ENCODE measurements at regions not wholly inside any gene's neighbourhood (a gene's known extent, or its start where the extent isn't known, plus 50 kb on each side); places are given as distances from the start of the nearest gene placed in this dataset.
"Not testable (repeated sequence)": the region's sequence is repeated elsewhere in the genome, so short reads cannot be mapped to it uniquely, and the experiment has no call there.

GRCh38 chr10:2340831-2341647 is 603.7 kb upstream of the ADARB2 start:
- no peak for DNase-seq
- in situ Hi-C loops (cut with HindIII; ENCODE audit: low pct_ligation_motif_present, low pct_unique_long_range_greater_than_20kb, low sequenced_read_pairs) = no loop called here

- DNase-seq = no peak
- in situ Hi-C loops (cut with HindIII; ENCODE audit: low pct_ligation_motif_present, low pct_unique_long_range_greater_than_20kb, low sequenced_read_pairs) = no loop called here
Observed at GRCh38 chr10:2335626-2336025, 598.3 kb upstream of the ADARB2 start.

- no peak for DNase-seq
- in situ Hi-C loops (cut with HindIII; ENCODE audit: low pct_ligation_motif_present, low pct_unique_long_range_greater_than_20kb, low sequenced_read_pairs) = no loop called here
Observed at GRCh38 chr10:2334575-2334974, 597.2 kb upstream of the ADARB2 start.

- no peak for DNase-seq
- in situ Hi-C loops (cut with HindIII; ENCODE audit: low pct_ligation_motif_present, low pct_unique_long_range_greater_than_20kb, low sequenced_read_pairs) = no loop called here
Observed at GRCh38 chr10:2329082-2329481, 591.8 kb upstream of the ADARB2 start.

- no peak for DNase-seq
- in situ Hi-C loops (cut with HindIII; ENCODE audit: low pct_ligation_motif_present, low pct_unique_long_range_greater_than_20kb, low sequenced_read_pairs) = no loop called here
Observed at GRCh38 chr10:2326411-2326810, 589.1 kb upstream of the ADARB2 start.

GRCh38 chr10:2315045-2315485 is 577.7 kb upstream of the ADARB2 start:
- DNase-seq; in situ Hi-C loops (cut with HindIII; ENCODE audit: low pct_ligation_motif_present, low pct_unique_long_range_greater_than_20kb, low sequenced_read_pairs): not testable (repeated sequence)

GRCh38 chr10:2306081-2306480 is 568.8 kb upstream of the ADARB2 start:
- no peak for DNase-seq

GRCh38 chr10:2303169-2303568 is 565.8 kb upstream of the ADARB2 start:
- no peak for DNase-seq
- in situ Hi-C loops (cut with HindIII; ENCODE audit: low pct_ligation_motif_present, low pct_unique_long_range_greater_than_20kb, low sequenced_read_pairs) = no loop called here

More at GRCh38 chr10:2306081-2306480, 568.8 kb upstream of the ADARB2 start:
- in situ Hi-C loops (cut with HindIII; ENCODE audit: low pct_ligation_motif_present, low pct_unique_long_range_greater_than_20kb, low sequenced_read_pairs) = no loop called here

- in situ Hi-C loops (cut with HindIII; ENCODE audit: low pct_ligation_motif_present, low pct_unique_long_range_greater_than_20kb, low sequenced_read_pairs) = no loop called here
- DNase-seq = no peak
Observed at GRCh38 chr10:2301227-2301626, 563.9 kb upstream of the ADARB2 start.

GRCh38 chr10:2300231-2300630 is 562.9 kb upstream of the ADARB2 start:
- in situ Hi-C loops (cut with HindIII; ENCODE audit: low pct_ligation_motif_present, low pct_unique_long_range_greater_than_20kb, low sequenced_read_pairs) = no loop called here
- DNase-seq = no peak

- in situ Hi-C loops (cut with HindIII; ENCODE audit: low pct_ligation_motif_present, low pct_unique_long_range_greater_than_20kb, low sequenced_read_pairs) = no loop called here
- DNase-seq = no peak
Observed at GRCh38 chr10:2296179-2296891, 559.0 kb upstream of the ADARB2 start.

- in situ Hi-C loops (cut with HindIII; ENCODE audit: low pct_ligation_motif_present, low pct_unique_long_range_greater_than_20kb, low sequenced_read_pairs) = no loop called here
- no peak for DNase-seq
Observed at GRCh38 chr10:2294739-2295138, 557.4 kb upstream of the ADARB2 start.

- in situ Hi-C loops (cut with HindIII; ENCODE audit: low pct_ligation_motif_present, low pct_unique_long_range_greater_than_20kb, low sequenced_read_pairs) = no loop called here
- no peak for DNase-seq
Observed at GRCh38 chr10:2284071-2284470, 546.7 kb upstream of the ADARB2 start.

- no peak for DNase-seq
- in situ Hi-C loops (cut with HindIII; ENCODE audit: low pct_ligation_motif_present, low pct_unique_long_range_greater_than_20kb, low sequenced_read_pairs) = no loop called here
Observed at GRCh38 chr10:2282202-2282601, 544.9 kb upstream of the ADARB2 start.

- in situ Hi-C loops (cut with HindIII; ENCODE audit: low pct_ligation_motif_present, low pct_unique_long_range_greater_than_20kb, low sequenced_read_pairs) = no loop called here
- no peak for DNase-seq
Observed at GRCh38 chr10:2280713-2281300, 543.5 kb upstream of the ADARB2 start.

- in situ Hi-C loops (cut with HindIII; ENCODE audit: low pct_ligation_motif_present, low pct_unique_long_range_greater_than_20kb, low sequenced_read_pairs) = no loop called here
- DNase-seq = peak; percentile 59
Observed at GRCh38 chr10:2279711-2280110, 542.4 kb upstream of the ADARB2 start.

GRCh38 chr10:2278363-2278762 is 541.0 kb upstream of the ADARB2 start:
- DNase-seq = no peak
- in situ Hi-C loops (cut with HindIII; ENCODE audit: low pct_ligation_motif_present, low pct_unique_long_range_greater_than_20kb, low sequenced_read_pairs) = no loop called here

GRCh38 chr10:2263561-2263960 is 526.2 kb upstream of the ADARB2 start:
- in situ Hi-C loops (cut with HindIII; ENCODE audit: low pct_ligation_motif_present, low pct_unique_long_range_greater_than_20kb, low sequenced_read_pairs) = no loop called here
- no peak for DNase-seq

- in situ Hi-C loops (cut with HindIII; ENCODE audit: low pct_ligation_motif_present, low pct_unique_long_range_greater_than_20kb, low sequenced_read_pairs) = no loop called here
- DNase-seq = no peak
Observed at GRCh38 chr10:2262878-2263277, 525.6 kb upstream of the ADARB2 start.
